ENCODE measurements at regions not wholly inside any gene's neighbourhood (a gene's known extent, or its start where the extent isn't known, plus 50 kb on each side); places are given as distances from the start of the nearest gene placed in this dataset.

GRCh38 chr10:129344103-129344502 lies 122.9 kb upstream of the MGMT start:
- H3K9me2 ChIP-seq (ENCODE audit: insufficient read depth, low read length), result no peaks in the 10 kb centered on the region
- H3K9me3 ChIP-seq (ENCODE audit: low read length), result no peaks in the 10 kb centered on the region
- no peak overlapping the region for H3K27ac ChIP-seq (ENCODE audit: low read length)
- no peaks in the 10 kb centered on the region for H3F3A ChIP-seq (ENCODE audit: insufficient read depth, low read length, poor library complexity, severe bottlenecking)
- TF ChIP-seq EZH2 (IDR thresholded peaks at IDR 0.05; ENCODE audit: borderline replicate concordance, insufficient read depth, low read length, poor library complexity, severe bottlenecking) (no peak), TAF1 (IDR thresholded peaks at IDR 0.05; ENCODE audit: low read depth) (no peak), SMC3 (conservative IDR thresholded peaks at IDR 0.05; ENCODE audit: poor library complexity) (no peak), RAD21 (conservative IDR thresholded peaks at IDR 0.05) (no peak), MXI1 (conservative IDR thresholded peaks at IDR 0.05; ENCODE audit: poor library complexity, severe bottlenecking) (no peak), REST (IDR thresholded peaks at IDR 0.05; ENCODE audit: borderline replicate concordance) (no peak), POLR2AphosphoS5 (IDR thresholded peaks at IDR 0.05) (no peak), EP300 (conservative IDR thresholded peaks at IDR 0.05; ENCODE audit: poor library complexity, severe bottlenecking) (no peak)
- TF ChIP-seq, protein P1, sequence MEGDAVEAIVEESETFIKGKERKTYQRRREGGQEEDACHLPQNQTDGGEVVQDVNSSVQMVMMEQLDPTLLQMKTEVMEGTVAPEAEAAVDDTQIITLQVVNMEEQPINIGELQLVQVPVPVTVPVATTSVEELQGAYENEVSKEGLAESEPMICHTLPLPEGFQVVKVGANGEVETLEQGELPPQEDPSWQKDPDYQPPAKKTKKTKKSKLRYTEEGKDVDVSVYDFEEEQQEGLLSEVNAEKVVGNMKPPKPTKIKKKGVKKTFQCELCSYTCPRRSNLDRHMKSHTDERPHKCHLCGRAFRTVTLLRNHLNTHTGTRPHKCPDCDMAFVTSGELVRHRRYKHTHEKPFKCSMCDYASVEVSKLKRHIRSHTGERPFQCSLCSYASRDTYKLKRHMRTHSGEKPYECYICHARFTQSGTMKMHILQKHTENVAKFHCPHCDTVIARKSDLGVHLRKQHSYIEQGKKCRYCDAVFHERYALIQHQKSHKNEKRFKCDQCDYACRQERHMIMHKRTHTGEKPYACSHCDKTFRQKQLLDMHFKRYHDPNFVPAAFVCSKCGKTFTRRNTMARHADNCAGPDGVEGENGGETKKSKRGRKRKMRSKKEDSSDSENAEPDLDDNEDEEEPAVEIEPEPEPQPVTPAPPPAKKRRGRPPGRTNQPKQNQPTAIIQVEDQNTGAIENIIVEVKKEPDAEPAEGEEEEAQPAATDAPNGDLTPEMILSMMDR (IDR thresholded peaks at IDR 0.05; ENCODE audit: poor library complexity, severe bottlenecking), result no peak
- H3K9ac ChIP-seq (ENCODE audit: low read length), result no peak overlapping the region
- no peaks in the 10 kb centered on the region for H3K27me3 ChIP-seq (ENCODE audit: insufficient read depth, low read depth, low read length)
- no peak overlapping the region for H2AFZ ChIP-seq (ENCODE audit: low read depth, low read length)
- no peaks in the 10 kb centered on the region for H4K20me1 ChIP-seq (ENCODE audit: insufficient read depth)
- H3K36me3 ChIP-seq (ENCODE audit: insufficient read depth, low read length), result no peaks in the 10 kb centered on the region
- no peak overlapping the region for H3K4me3 ChIP-seq (ENCODE audit: low read length)
- no peak overlapping the region for H3K4me2 ChIP-seq (ENCODE audit: low read length)
- H3K79me2 ChIP-seq (replicated peaks; ENCODE audit: insufficient read depth, low read length), result no peaks in the 10 kb centered on the region

GRCh38 chr10:129344731-129345355 lies 122.2 kb upstream of the MGMT start:
- H3K9ac ChIP-seq (ENCODE audit: low read length), result no peak overlapping the region
- no peaks in the 10 kb centered on the region for H3K9me3 ChIP-seq (ENCODE audit: low read length)
- no peaks in the 10 kb centered on the region for H3F3A ChIP-seq (ENCODE audit: insufficient read depth, low read length, poor library complexity, severe bottlenecking)
- H2AFZ ChIP-seq (ENCODE audit: low read depth, low read length), result no peak overlapping the region
- no peaks in the 10 kb centered on the region for H3K9me2 ChIP-seq (ENCODE audit: insufficient read depth, low read length)
- H3K79me2 ChIP-seq (replicated peaks; ENCODE audit: insufficient read depth, low read length), result no peaks in the 10 kb centered on the region
- no peak overlapping the region for H3K4me2 ChIP-seq (ENCODE audit: low read length)
- no peaks in the 10 kb centered on the region for H3K36me3 ChIP-seq (ENCODE audit: insufficient read depth, low read length)
- no peaks in the 10 kb centered on the region for H3K27me3 ChIP-seq (ENCODE audit: insufficient read depth, low read depth, low read length)
- no peak overlapping the region for H3K4me3 ChIP-seq (ENCODE audit: low read length)
- TF ChIP-seq, protein P1 (IDR thresholded peaks at IDR 0.05; ENCODE audit: poor library complexity, severe bottlenecking), result no peak
- TF ChIP-seq POLR2AphosphoS5 (IDR thresholded peaks at IDR 0.05) (no peak), RAD21 (conservative IDR thresholded peaks at IDR 0.05) (no peak), TAF1 (IDR thresholded peaks at IDR 0.05; ENCODE audit: low read depth) (no peak)
- H3K27ac ChIP-seq (ENCODE audit: low read length), result no peak overlapping the region
- H4K20me1 ChIP-seq (ENCODE audit: insufficient read depth), result no peaks in the 10 kb centered on the region
